SHP77 (cell line): ENCODE measurements at regions not wholly inside any gene's neighbourhood (a gene's known extent, or its start where the extent isn't known, plus 50 kb on each side); places are given as distances from the start of the nearest gene placed in this dataset.
"Not testable (repeated sequence)": the region's sequence is repeated elsewhere in the genome, so short reads cannot be mapped to it uniquely, and the experiment has no call there.

Experiments
- DNase-seq, 2 experiments: peaks; one replicate each; lab custom pipeline; 2025; lab: John Stamatoyannopoulos, UW

GRCh38 chr14:48266201-48266600 lies 590.8 kb upstream of the MDGA2 start:
- DNase-seq, result not testable (repeated sequence)

- DNase-seq, result no peak
Measured at GRCh38 chr14:48261436-48261835, 586.0 kb upstream of the MDGA2 start.

- DNase-seq, result not testable (repeated sequence)
Measured at GRCh38 chr14:48260394-48261295, 585.2 kb upstream of the MDGA2 start.

GRCh38 chr14:48259876-48260275 lies 584.5 kb upstream of the MDGA2 start:
- not testable (repeated sequence) for DNase-seq

GRCh38 chr14:48259232-48259631 lies 583.8 kb upstream of the MDGA2 start:
- not testable (repeated sequence) for DNase-seq

- not testable (repeated sequence) for DNase-seq
Measured at GRCh38 chr14:48258703-48259102, 583.3 kb upstream of the MDGA2 start.

- DNase-seq, result no peak
Measured at GRCh38 chr14:48253020-48253419, 577.6 kb upstream of the MDGA2 start.

- no peak for DNase-seq
Measured at GRCh38 chr14:48251290-48251689, 575.9 kb upstream of the MDGA2 start.

- DNase-seq, result no peak
Measured at GRCh38 chr14:48250575-48250974, 575.2 kb upstream of the MDGA2 start.

- DNase-seq, result peak; percentile 21 to 42
Measured at GRCh38 chr14:48247977-48248376, 572.6 kb upstream of the MDGA2 start.

- no peak for DNase-seq
Measured at GRCh38 chr14:48243900-48244299, 568.5 kb upstream of the MDGA2 start.

GRCh38 chr14:48229091-48229490 lies 553.7 kb upstream of the MDGA2 start:
- no peak for DNase-seq

GRCh38 chr14:48193893-48194292 lies 518.5 kb upstream of the MDGA2 start:
- DNase-seq, result no peak

- DNase-seq, result not testable (repeated sequence)
Measured at GRCh38 chr14:48149624-48150023, 474.2 kb upstream of the MDGA2 start.

- no peak for DNase-seq
Measured at GRCh38 chr14:48140804-48141203, 465.4 kb upstream of the MDGA2 start.

GRCh38 chr14:48129472-48129871 lies 454.1 kb upstream of the MDGA2 start:
- no peak for DNase-seq

- no peak for DNase-seq
Measured at GRCh38 chr14:48127674-48128073, 452.3 kb upstream of the MDGA2 start.

GRCh38 chr14:48125654-48126053 lies 450.2 kb upstream of the MDGA2 start:
- DNase-seq, result peak; percentile 75 to 81

GRCh38 chr14:48113713-48114112 lies 438.3 kb upstream of the MDGA2 start:
- DNase-seq, result no peak

GRCh38 chr14:48111151-48111550 lies 435.7 kb upstream of the MDGA2 start:
- DNase-seq, result no peak

- no peak for DNase-seq
Measured at GRCh38 chr14:48107646-48108045, 432.2 kb upstream of the MDGA2 start.

- DNase-seq, result no peak
Measured at GRCh38 chr14:48096897-48097296, 421.5 kb upstream of the MDGA2 start.

GRCh38 chr14:48086516-48086915 lies 411.1 kb upstream of the MDGA2 start:
- DNase-seq, result no peak

- DNase-seq, result no peak
Measured at GRCh38 chr14:48075487-48075886, 400.1 kb upstream of the MDGA2 start.
